HAP-1 (cell line): ENCODE measurements at regions not wholly inside any gene's neighbourhood (a gene's known extent, or its start where the extent isn't known, plus 50 kb on each side); places are given as distances from the start of the nearest gene placed in this dataset.

Experiments
- DNase-seq, 2 experiments: peaks; one replicate each; pipeline ENCODE4 v3.0.0-alpha.2; 2016 to 2020; ENCODE audit warnings: low spot score in 2 of 2
- H3K27me3 ChIP-seq: fragments of 250-450 bp; sonication (Bioruptor Pico); 2 replicates; pipeline ENCODE4 v1.5.1; 2020; ENCODE audit warnings: low read depth, mild to moderate bottlenecking, moderate library complexity
- H3K36me3 ChIP-seq: fragments of 250-450 bp; sonication (Bioruptor Pico); replicated peaks from 2 replicates; pipeline ENCODE4 v1.5.1; 2020; ENCODE audit warnings: mild to moderate bottlenecking
- H3K4me1 ChIP-seq: fragments of 250-450 bp; sonication (Bioruptor Pico); 2 replicates; pipeline ENCODE4 v1.5.1; 2020; ENCODE audit warnings: mild to moderate bottlenecking
- H3K4me3 ChIP-seq: fragments of 250-450 bp; sonication (Bioruptor Pico); 2 replicates; pipeline ENCODE4 v1.5.1; 2020; ENCODE audit warnings: mild to moderate bottlenecking, moderate library complexity
- H3K9me3 ChIP-seq: fragments of 250-450 bp; sonication (Bioruptor Pico); 2 replicates; pipeline ENCODE4 v1.5.1; 2020; ENCODE audit warnings: mild to moderate bottlenecking, moderate library complexity
- in situ Hi-C: fragments of 300-500 bp; cut with MboI; formaldehyde crosslinking; loops from 3 replicates; pipeline ENCODE4 v1.14.3; 2020; ENCODE audit warnings: low sequenced_read_pairs, inconsistent platforms, mixed read lengths

GRCh38 chr6:40074306-40075055 is 140.2 kb upstream of the MOCS1 start:
- DNase-seq: no peak
- Histone ChIP-seq H3K27me3 (no peaks in the 10 kb centered on the region), H3K9me3 (peaks cover 2% of the 10 kb centered on the region; the same call in 1 of the 2 replicates), H3K4me1 (no peaks in the 10 kb centered on the region), H3K36me3 (no peaks in the 10 kb centered on the region), H3K4me3 (no peak overlapping the region)
- in situ Hi-C loops: no loop called here

DNA sequence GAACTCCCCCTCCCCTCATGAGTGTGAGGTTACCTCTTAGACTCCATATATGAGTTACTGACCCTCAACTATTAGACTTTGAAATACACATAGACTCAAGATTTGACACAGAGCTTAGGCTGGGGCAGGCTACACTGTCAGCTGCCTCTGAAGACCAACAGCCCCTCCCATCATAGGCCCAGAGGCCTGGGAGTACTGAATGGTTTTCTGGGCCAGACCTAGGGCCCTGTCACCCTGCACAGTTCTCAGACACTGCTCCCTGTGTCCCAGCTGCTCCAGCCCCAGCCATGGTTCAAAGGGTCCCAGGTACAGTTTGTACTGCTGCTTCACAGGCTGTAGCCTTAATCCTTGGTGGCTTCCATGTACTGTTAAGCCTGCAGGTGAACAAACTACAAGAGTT is 132.1 kb upstream of the MOCS1 start:
- no peak overlapping the region for H3K4me3 ChIP-seq
- no peak for DNase-seq
- in situ Hi-C loops: no loop called here
- no peaks in the 10 kb centered on the region for H3K9me3 ChIP-seq
- no peaks in the 10 kb centered on the region for H3K36me3 ChIP-seq
- no peaks in the 10 kb centered on the region for H3K27me3 ChIP-seq
- no peaks in the 10 kb centered on the region for H3K4me1 ChIP-seq

DNA sequence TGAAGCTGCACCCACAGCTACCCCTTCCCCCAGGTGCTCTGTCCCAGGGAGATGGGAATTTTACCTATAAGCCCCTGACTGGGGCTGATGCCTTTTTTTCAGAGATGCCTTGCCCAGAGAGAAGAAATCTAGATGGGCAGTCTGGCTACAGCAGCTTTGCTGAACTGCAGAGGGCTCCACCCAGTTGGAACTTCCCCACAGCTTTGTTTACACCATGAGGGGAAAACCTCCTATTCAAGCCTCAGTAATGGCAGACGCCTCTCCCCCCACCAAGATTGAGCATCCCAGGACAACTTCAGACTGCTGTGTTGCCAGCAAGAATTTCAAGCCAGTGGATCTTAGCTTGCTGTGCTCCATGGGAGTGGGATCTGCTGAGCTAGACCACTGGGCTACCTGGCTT is 122.6 kb upstream of the MOCS1 start:
- Histone ChIP-seq H3K4me1 (no peaks in the 10 kb centered on the region), H3K4me3 (no peak overlapping the region), H3K9me3 (no peaks in the 10 kb centered on the region), H3K36me3 (no peaks in the 10 kb centered on the region), H3K27me3 (no peaks in the 10 kb centered on the region)
- in situ Hi-C loops: no loop called here
- DNase-seq: no peak

DNA sequence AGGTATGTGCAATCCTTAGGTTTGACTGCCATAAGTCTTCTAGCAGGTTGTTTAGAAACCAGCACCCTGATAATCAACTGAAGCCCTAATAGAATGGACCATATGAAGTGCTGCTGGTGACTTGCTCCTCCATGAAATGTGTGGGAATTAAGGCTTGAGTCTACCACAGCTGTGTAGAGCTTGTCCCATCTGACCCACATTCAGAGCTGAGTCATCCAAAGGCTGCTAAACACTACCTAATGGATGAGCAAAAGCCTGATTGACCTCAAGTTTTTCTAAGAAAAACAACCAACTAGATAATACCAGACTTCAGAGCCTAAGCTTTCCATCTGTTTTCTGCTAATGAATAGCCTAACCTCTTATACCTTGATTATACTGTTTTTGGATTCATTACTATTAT is 120.3 kb upstream of the MOCS1 start:
- Histone ChIP-seq H3K4me1 (no peaks in the 10 kb centered on the region), H3K36me3 (no peaks in the 10 kb centered on the region), H3K27me3 (no peaks in the 10 kb centered on the region), H3K9me3 (no peaks in the 10 kb centered on the region), H3K4me3 (no peak overlapping the region)
- DNase-seq: no peak
- in situ Hi-C loops: no loop called here

- Histone ChIP-seq H3K9me3 (no peaks in the 10 kb centered on the region), H3K27me3 (no peaks in the 10 kb centered on the region), H3K4me1 (no peaks in the 10 kb centered on the region), H3K4me3 (no peak overlapping the region), H3K36me3 (no peaks in the 10 kb centered on the region)
- in situ Hi-C loops: no loop called here
- DNase-seq: no peak
Measured at GRCh38 chr6:40054186-40054585, 119.9 kb upstream of the MOCS1 start.

DNA sequence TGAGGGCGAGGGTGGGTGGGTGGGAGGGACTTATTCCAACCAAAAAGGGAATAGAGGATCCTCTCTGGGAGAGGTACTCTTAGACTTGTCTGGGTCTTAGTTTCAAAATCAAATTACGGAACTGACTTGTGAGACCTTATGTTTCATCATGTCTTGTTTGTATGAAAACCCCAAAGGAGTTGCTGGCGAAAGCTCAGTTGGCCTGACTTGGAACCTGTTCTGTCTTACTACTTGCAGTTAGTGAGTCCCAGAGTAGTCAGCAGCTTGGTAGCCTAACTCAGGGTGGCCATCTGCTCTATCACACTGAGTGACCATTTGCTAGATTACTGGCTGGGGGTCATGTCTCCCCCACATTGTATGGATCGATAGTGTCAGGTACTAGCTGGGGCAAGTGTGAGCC is 114.9 kb upstream of the MOCS1 start:
- no peaks in the 10 kb centered on the region for H3K27me3 ChIP-seq
- in situ Hi-C loops: no loop called here
- DNase-seq: no peak
- H3K4me3 ChIP-seq: no peak overlapping the region
- no peaks in the 10 kb centered on the region for H3K4me1 ChIP-seq
- H3K9me3 ChIP-seq: no peaks in the 10 kb centered on the region; the same call in 1 of the 2 replicates
- no peaks in the 10 kb centered on the region for H3K36me3 ChIP-seq

DNA sequence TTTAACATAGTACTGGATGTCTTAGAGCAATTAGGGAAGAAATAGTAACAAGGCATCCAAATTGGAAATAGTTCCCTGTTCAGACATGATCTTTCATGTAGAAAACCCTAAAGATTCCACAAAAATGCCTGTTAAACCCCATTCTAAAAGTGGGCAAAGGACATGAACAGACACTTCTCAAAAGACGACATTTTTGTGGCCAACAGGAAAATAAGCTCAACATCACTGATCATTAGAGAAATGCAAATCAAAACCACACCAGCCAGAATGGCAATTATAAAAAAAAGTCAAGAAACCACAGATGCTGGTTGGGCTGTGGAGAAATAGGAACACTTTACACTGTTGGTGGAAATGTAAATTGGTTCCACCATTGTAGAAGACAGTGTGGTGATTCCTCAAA is 109.9 kb upstream of the MOCS1 start:
- in situ Hi-C loops: no loop called here

DNA sequence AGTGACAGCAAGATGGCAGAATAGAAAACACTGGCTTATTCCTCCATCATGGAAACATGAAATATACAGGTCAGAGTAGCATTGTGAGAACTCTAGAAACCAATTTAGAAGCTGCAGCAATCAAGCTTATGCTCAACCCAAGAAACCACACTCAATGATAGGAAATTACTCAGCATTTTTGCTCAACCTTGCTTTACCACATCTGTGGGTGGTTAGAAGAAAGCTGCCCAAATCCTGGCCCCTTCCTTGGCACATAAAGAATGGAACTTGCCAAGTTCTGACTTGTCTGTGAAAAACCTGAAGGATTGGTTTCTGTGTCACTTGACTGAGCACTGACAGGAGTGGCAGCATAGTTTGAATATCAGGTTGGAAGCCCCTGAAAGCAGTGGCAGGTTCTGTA is 108.0 kb upstream of the MOCS1 start:
- in situ Hi-C loops: no loop called here
- Histone ChIP-seq H3K4me3 (no peak overlapping the region), H3K36me3 (no peaks in the 10 kb centered on the region), H3K4me1 (no peaks in the 10 kb centered on the region), H3K9me3 (no peaks in the 10 kb centered on the region), H3K27me3 (no peaks in the 10 kb centered on the region)
- no peak for DNase-seq

More for the DNA sequence above, 109.9 kb upstream of the MOCS1 start:
- Histone ChIP-seq H3K27me3 (no peaks in the 10 kb centered on the region), H3K4me1 (no peaks in the 10 kb centered on the region), H3K36me3 (no peaks in the 10 kb centered on the region), H3K9me3 (no peaks in the 10 kb centered on the region; the same call in 1 of the 2 replicates), H3K4me3 (no peak overlapping the region)
- no peak for DNase-seq

- Histone ChIP-seq H3K4me3 (no peak overlapping the region), H3K4me1 (no peaks in the 10 kb centered on the region), H3K27me3 (no peaks in the 10 kb centered on the region), H3K36me3 (no peaks in the 10 kb centered on the region), H3K9me3 (no peaks in the 10 kb centered on the region)
- DNase-seq: no peak
- in situ Hi-C loops: no loop called here
Measured at GRCh38 chr6:40039042-40039441, 104.8 kb upstream of the MOCS1 start.

GRCh38 chr6:40038626-40039025 is 104.4 kb upstream of the MOCS1 start:
- in situ Hi-C loops: no loop called here
- no peak for DNase-seq
- H3K4me3 ChIP-seq: no peak overlapping the region

GRCh38 chr6:40037271-40037670 is 103.0 kb upstream of the MOCS1 start:
- no peaks in the 10 kb centered on the region for H3K27me3 ChIP-seq
- no peaks in the 10 kb centered on the region for H3K36me3 ChIP-seq
- in situ Hi-C loops: no loop called here
- no peak for DNase-seq
- H3K4me1 ChIP-seq: no peaks in the 10 kb centered on the region
- H3K9me3 ChIP-seq: no peaks in the 10 kb centered on the region
- no peak overlapping the region for H3K4me3 ChIP-seq

More at GRCh38 chr6:40038626-40039025, 104.4 kb upstream of the MOCS1 start:
- H3K36me3 ChIP-seq: no peaks in the 10 kb centered on the region
- H3K4me1 ChIP-seq: no peaks in the 10 kb centered on the region
- H3K27me3 ChIP-seq: no peaks in the 10 kb centered on the region
- H3K9me3 ChIP-seq: no peaks in the 10 kb centered on the region

- Histone ChIP-seq H3K4me3 (no peak overlapping the region), H3K9me3 (no peaks in the 10 kb centered on the region), H3K36me3 (no peaks in the 10 kb centered on the region), H3K4me1 (no peaks in the 10 kb centered on the region), H3K27me3 (no peaks in the 10 kb centered on the region)
- no peak for DNase-seq
- in situ Hi-C loops: no loop called here
Measured at GRCh38 chr6:40036186-40036585, 101.9 kb upstream of the MOCS1 start.

GRCh38 chr6:40028449-40028848 is 94.2 kb upstream of the MOCS1 start:
- H3K4me3 ChIP-seq: no peak overlapping the region
- in situ Hi-C loops: no loop called here
- H3K36me3 ChIP-seq: no peaks in the 10 kb centered on the region
- H3K4me1 ChIP-seq: no peaks in the 10 kb centered on the region
- no peaks in the 10 kb centered on the region for H3K9me3 ChIP-seq
- DNase-seq: no peak
- H3K27me3 ChIP-seq: no peaks in the 10 kb centered on the region

DNA sequence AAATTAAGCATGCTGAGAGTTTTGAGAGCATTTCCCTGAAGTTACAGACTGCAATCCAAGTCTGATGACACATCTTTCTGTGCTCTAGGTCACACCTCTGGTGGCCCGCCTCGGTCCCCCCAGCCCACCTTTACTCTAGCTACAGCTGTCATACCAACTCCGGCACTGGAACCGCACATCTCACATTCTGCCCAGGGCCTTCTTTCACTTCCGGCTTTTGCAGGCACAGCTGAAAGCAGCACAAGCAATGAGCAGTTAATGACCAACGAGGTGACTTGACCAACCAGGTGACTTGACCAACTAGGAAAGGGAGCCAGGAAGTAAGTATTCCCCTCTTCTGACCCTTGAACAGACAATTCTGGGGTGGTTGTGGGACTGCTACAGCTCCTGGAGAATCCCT is 88.6 kb upstream of the MOCS1 start:
- Histone ChIP-seq H3K36me3 (no peaks in the 10 kb centered on the region), H3K9me3 (no peaks in the 10 kb centered on the region), H3K4me3 (no peak overlapping the region), H3K27me3 (no peaks in the 10 kb centered on the region), H3K4me1 (no peaks in the 10 kb centered on the region)
- in situ Hi-C loops: no loop called here
- no peak for DNase-seq

GRCh38 chr6:40020166-40020565 is 85.9 kb upstream of the MOCS1 start:
- Histone ChIP-seq H3K4me1 (no peaks in the 10 kb centered on the region), H3K9me3 (no peaks in the 10 kb centered on the region), H3K4me3 (no peak overlapping the region), H3K27me3 (no peaks in the 10 kb centered on the region), H3K36me3 (no peaks in the 10 kb centered on the region)
- DNase-seq: no peak
- in situ Hi-C loops: no loop called here
